Neutrophil (primary cell): ENCODE measurements at regions not wholly inside any gene's neighbourhood (a gene's known extent, or its start where the extent isn't known, plus 50 kb on each side); places are given as distances from the start of the nearest gene placed in this dataset.
"Not testable (repeated sequence)": the region's sequence is repeated elsewhere in the genome, so short reads cannot be mapped to it uniquely, and the experiment has no call there.

Experiments
- H3K27ac ChIP-seq: fragments of 200-600 bp; sonication (generic); 2 replicates; pipeline ENCODE4 v1.5.1; 2016; ENCODE audit warnings: mild to moderate bottlenecking, moderate library complexity
- H3K27me3 ChIP-seq: fragments of 200-600 bp; sonication (generic); 2 replicates; pipeline ENCODE4 v1.6.0; 2016; ENCODE audit warnings: mild to moderate bottlenecking
- H3K36me3 ChIP-seq: fragments of 200-600 bp; sonication (generic); 2 replicates; pipeline ENCODE4 v1.5.1; 2017
- H3K4me1 ChIP-seq, 2 experiments: fragments of 200-600 bp in 1 of 2; sonication (generic) in 1 of 2; 1 replicate in 1 of 2; 2 replicates in 1 of 2; pipeline versions ENCODE4 v1.5.1 to v1.6.1; 2013 to 2016; ENCODE audit warnings: low read depth in 1 of 2, low read length in 1 of 2, mild to moderate bottlenecking in 1 of 2, moderate library complexity in 1 of 2; ENCODE audit not compliant: control insufficient read depth in 1 of 2, insufficient read depth in 1 of 2
- H3K4me3 ChIP-seq, 2 experiments: fragments of 200-600 bp in 1 of 2; sonication (generic) in 1 of 2; 1 replicate in 1 of 2; 2 replicates in 1 of 2; pipeline ENCODE4 v1.5.1; 2013 to 2016; ENCODE audit warnings: low read depth in 1 of 2, low read length in 1 of 2, mild to moderate bottlenecking in 1 of 2, moderate library complexity in 1 of 2
- H3K9me3 ChIP-seq: fragments of 200-600 bp; sonication (generic); 2 replicates; pipeline ENCODE4 v1.5.1; 2016
- TF ChIP-seq, protein P1 (sequence below): fragments of 200-600 bp; sonication (generic); IDR thresholded peaks from 2 replicates; pipeline ENCODE4 v1.5.1; 2016; ENCODE audit warnings: antibody characterized with exemption

DNA sequence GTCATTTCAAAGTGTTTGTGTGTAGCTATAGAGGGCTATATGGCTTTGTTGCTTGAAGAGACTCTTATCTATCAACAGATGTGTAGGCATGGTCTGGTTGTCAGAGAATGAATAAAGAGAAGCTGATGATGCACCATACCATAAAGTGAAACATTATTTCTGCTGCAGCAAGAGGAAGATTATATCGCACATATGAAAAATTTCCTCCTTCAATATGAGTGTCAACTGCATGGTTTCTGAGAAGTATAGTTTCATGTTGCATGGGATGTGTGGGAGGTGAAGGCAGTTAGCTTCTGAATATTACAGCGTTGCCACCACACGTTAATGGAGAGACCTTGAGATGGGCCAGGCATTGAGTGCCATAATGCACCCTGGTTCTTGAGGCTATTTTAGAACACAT lies 217.9 kb downstream of the SATB1 start:
- Histone ChIP-seq H3K36me3 (no peaks in the 10 kb centered on the region), H3K4me3 (no peak overlapping the region), H3K27ac (no peak overlapping the region), H3K27me3 (no peaks in the 10 kb centered on the region), H3K9me3 (no peaks in the 10 kb centered on the region), H3K4me1 (no peaks in the 10 kb centered on the region)
- TF ChIP-seq, protein P1, sequence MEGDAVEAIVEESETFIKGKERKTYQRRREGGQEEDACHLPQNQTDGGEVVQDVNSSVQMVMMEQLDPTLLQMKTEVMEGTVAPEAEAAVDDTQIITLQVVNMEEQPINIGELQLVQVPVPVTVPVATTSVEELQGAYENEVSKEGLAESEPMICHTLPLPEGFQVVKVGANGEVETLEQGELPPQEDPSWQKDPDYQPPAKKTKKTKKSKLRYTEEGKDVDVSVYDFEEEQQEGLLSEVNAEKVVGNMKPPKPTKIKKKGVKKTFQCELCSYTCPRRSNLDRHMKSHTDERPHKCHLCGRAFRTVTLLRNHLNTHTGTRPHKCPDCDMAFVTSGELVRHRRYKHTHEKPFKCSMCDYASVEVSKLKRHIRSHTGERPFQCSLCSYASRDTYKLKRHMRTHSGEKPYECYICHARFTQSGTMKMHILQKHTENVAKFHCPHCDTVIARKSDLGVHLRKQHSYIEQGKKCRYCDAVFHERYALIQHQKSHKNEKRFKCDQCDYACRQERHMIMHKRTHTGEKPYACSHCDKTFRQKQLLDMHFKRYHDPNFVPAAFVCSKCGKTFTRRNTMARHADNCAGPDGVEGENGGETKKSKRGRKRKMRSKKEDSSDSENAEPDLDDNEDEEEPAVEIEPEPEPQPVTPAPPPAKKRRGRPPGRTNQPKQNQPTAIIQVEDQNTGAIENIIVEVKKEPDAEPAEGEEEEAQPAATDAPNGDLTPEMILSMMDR, result no peak

DNA sequence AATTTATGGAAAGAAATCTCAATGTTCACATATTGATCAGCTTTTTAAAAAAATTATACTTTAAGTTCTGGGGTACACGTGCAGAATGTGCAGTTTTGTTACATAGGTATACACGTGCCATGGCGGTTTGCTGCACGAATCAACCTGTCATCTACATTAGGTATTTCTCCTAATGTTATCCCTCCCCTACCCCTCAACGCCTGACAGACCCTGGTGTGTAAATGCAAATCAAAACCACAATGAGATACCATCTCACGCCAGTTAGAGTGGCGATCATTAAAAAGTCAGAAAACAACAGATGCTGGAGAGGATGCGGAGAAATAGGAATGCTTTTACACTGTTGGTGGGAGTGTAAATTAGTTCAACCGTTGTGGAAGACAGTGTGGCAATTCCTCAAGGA lies 219.4 kb downstream of the SATB1 start:
- H3K4me1 ChIP-seq, H3K36me3 ChIP-seq, H3K27ac ChIP-seq, H3K4me3 ChIP-seq, H3K27me3 ChIP-seq, H3K9me3 ChIP-seq: not testable (repeated sequence)

DNA sequence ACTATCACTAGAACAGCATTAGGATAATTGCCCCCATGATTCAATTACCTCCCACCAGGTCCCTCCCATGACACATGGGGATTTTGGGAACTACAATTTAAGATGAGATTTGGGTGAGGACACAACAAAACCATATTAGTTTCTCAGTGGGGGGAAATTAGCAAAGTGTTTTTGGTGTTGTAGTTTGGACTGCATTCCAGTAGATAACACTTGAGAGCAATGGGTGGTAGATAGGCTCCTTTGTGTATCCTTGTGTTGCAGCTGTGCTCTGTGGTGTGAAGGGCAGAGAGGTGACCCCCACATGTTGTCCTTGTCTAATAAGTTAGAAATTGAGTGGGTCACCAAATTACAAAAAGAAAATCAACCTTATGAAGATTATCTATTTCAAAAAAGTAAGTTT lies 223.8 kb downstream of the SATB1 start:
- Histone ChIP-seq H3K27me3 (no peaks in the 10 kb centered on the region), H3K4me3 (no peak overlapping the region), H3K4me1 (no peaks in the 10 kb centered on the region), H3K36me3 (no peaks in the 10 kb centered on the region), H3K9me3 (no peaks in the 10 kb centered on the region), H3K27ac (no peak overlapping the region)
- TF ChIP-seq, protein P1, result no peak

DNA sequence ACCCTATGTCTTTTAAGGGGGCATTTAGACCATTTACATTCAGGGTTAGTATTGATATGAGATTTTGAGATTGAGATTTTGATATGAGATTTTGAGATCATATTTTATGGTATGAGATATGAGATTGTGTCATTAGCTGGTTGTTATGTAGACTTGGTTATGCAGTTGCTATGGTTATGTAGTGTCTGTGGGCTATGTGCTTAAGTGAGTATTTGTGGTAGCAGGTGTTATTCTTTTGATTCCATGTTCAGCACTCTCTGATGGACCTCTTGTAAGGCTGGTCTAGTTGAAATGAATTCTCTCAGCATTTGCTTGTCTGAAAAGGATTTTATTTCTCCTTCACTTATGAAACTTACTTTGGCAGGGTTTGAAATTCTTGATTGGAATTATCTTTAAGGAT lies 225.4 kb downstream of the SATB1 start:
- no peak overlapping the region for H3K27ac ChIP-seq
- H3K4me1 ChIP-seq, result no peaks in the 10 kb centered on the region
- TF ChIP-seq, protein P1, result no peak
- H3K27me3 ChIP-seq, result no peaks in the 10 kb centered on the region
- no peak overlapping the region for H3K4me3 ChIP-seq
- H3K9me3 ChIP-seq, result no peaks in the 10 kb centered on the region
- H3K36me3 ChIP-seq, result no peaks in the 10 kb centered on the region

DNA sequence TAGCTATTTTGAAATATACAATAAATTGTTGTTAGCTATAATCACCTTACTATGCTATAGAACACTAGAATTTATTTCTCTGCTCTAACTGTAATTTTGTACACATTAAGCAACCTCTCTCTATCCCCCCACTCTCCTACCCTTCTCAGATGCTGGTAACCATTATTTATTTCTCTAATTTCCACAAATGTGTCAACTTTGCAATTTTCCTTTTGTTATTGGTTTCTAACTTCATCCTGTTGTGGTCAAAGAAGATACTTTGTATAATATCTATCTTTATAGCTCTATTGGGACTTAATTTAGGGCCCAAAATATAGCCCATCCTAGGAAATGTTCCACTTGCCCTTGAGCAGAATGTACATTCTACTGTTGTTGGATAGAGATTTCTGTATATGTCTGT lies 229.3 kb downstream of the SATB1 start:
- no peak overlapping the region for H3K4me3 ChIP-seq
- no peaks in the 10 kb centered on the region for H3K36me3 ChIP-seq
- H3K27ac ChIP-seq, result no peak overlapping the region
- H3K27me3 ChIP-seq, result no peaks in the 10 kb centered on the region
- peaks cover 0 to 4% of the 10 kb centered on the region in 2 experiments for H3K4me1 ChIP-seq
- no peaks in the 10 kb centered on the region for H3K9me3 ChIP-seq
- TF ChIP-seq, protein P1, result no peak

DNA sequence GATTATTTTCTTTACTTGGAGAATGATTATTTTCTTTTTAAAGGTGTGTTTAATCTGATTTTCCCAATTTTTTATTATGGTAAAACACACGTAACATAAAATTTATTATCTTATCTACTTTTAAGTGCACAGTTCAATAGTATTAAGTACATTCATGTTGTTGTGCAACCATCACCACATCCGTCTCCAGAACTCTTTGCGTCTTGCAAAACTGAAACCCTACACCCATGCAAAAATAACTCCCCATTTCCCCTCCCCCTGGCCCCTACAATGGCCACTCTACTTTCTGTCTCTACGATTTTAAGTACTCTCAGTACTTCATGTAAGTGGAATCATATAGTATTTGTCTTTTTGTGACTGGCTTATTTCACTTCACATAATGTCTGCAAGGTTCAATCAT lies 230.7 kb downstream of the SATB1 start:
- no peak overlapping the region for H3K4me3 ChIP-seq
- H3K36me3 ChIP-seq, result no peaks in the 10 kb centered on the region
- peaks cover 0 to 4% of the 10 kb centered on the region in 2 experiments for H3K4me1 ChIP-seq
- no peak overlapping the region for H3K27ac ChIP-seq
- no peaks in the 10 kb centered on the region for H3K9me3 ChIP-seq
- TF ChIP-seq, protein P1, result no peak
- H3K27me3 ChIP-seq, result no peaks in the 10 kb centered on the region
